OCI-LY1 (cell line): ENCODE measurements at regions not wholly inside any gene's neighbourhood (a gene's known extent, or its start where the extent isn't known, plus 50 kb on each side); places are given as distances from the start of the nearest gene placed in this dataset.

Source experiments
- H2AFZ ChIP-seq: fragments of 200-600 bp; sonication (generic), shearing (Covaris generic); 2 replicates; pipeline ENCODE4 v1.6.0; 2014; ENCODE audit warnings: antibody characterized with exemption, mild to moderate bottlenecking, low read length
- H3F3A ChIP-seq: fragments of 200-600 bp; sonication (generic), shearing (Covaris generic); 2 replicates; pipeline ENCODE4 v1.6.0; 2014; ENCODE audit warnings: mild to moderate bottlenecking, antibody characterized with exemption, low read length, moderate library complexity; ENCODE audit not compliant: insufficient read depth
- H3K27ac ChIP-seq: fragments of 200-600 bp; sonication (generic); 2 replicates; pipeline ENCODE4 v1.5.1; 2014; ENCODE audit warnings: low read length, mixed run types, mild to moderate bottlenecking, low read depth; ENCODE audit not compliant: poor library complexity, severe bottlenecking
- H3K27me3 ChIP-seq: fragments of 200-600 bp; sonication (generic); 2 replicates; pipeline ENCODE4 v1.6.0; 2014; ENCODE audit warnings: antibody characterized with exemption, mild to moderate bottlenecking, low read length, moderate library complexity; ENCODE audit not compliant: insufficient read depth
- H3K36me3 ChIP-seq: fragments of 200-600 bp; sonication (generic); 2 replicates; pipeline ENCODE4 v1.6.1; 2014; ENCODE audit warnings: mild to moderate bottlenecking, antibody characterized with exemption, low read length, moderate library complexity, mixed read lengths; ENCODE audit not compliant: insufficient read depth
- H3K4me1 ChIP-seq: fragments of 200-600 bp; sonication (generic); 2 replicates; pipeline ENCODE4 v1.5.1; 2014; ENCODE audit warnings: mild to moderate bottlenecking, low read length, moderate library complexity; ENCODE audit not compliant: insufficient read depth, severe bottlenecking
- H3K4me2 ChIP-seq: fragments of 200-600 bp; sonication (generic), shearing (Covaris generic); 2 replicates; pipeline ENCODE4 v1.6.1; 2014; ENCODE audit warnings: low read length
- H3K4me3 ChIP-seq: fragments of 200-600 bp; sonication (generic); 2 replicates; pipeline ENCODE4 v1.5.1; 2014; ENCODE audit warnings: low read length, low read depth, mild to moderate bottlenecking, mixed read lengths; ENCODE audit not compliant: poor library complexity, severe bottlenecking
- H3K79me2 ChIP-seq: fragments of 200-600 bp; shearing (Covaris generic); 2 replicates; pipeline ENCODE4 v1.6.1; 2016; ENCODE audit warnings: mixed run types, low read length, mixed read lengths; ENCODE audit not compliant: insufficient read depth
- H3K9ac ChIP-seq: fragments of 200-600 bp; sonication (generic), shearing (Covaris generic); 2 replicates; pipeline ENCODE4 v1.6.1; 2014; ENCODE audit warnings: mild to moderate bottlenecking, low read length, mixed read lengths
- H3K9me2 ChIP-seq: fragments of 200-600 bp; sonication (generic), shearing (Covaris generic); 2 replicates; pipeline ENCODE4 v1.6.1; 2014; ENCODE audit warnings: low read depth, mild to moderate bottlenecking, low read length, mixed read lengths
- H3K9me3 ChIP-seq: fragments of 200-600 bp; shearing (Covaris generic); 2 replicates; pipeline ENCODE4 v1.6.1; 2014; ENCODE audit warnings: low read length, mixed read lengths
- H4K20me1 ChIP-seq: fragments of 200-600 bp; sonication (generic), shearing (Covaris generic); 2 replicates; pipeline ENCODE4 v1.6.0; 2016; ENCODE audit warnings: mild to moderate bottlenecking, low read length; ENCODE audit not compliant: insufficient read depth
- EZH2 ChIP-seq: fragments of 200-600 bp; sonication (generic), shearing (Covaris generic); IDR thresholded peaks from 2 replicates; pipeline ENCODE4 v1.8.0; 2017; ENCODE audit warnings: borderline replicate concordance, mixed run types, mild to moderate bottlenecking, antibody characterized with exemption, low read length, moderate library complexity, mixed read lengths
- TF ChIP-seq, protein P1 (sequence below): fragments of 200-600 bp; sonication (generic), shearing (Covaris generic); IDR thresholded peaks from 2 replicates; pipeline ENCODE4 v1.5.1; 2017; ENCODE audit warnings: mild to moderate bottlenecking, antibody characterized with exemption, low read length, moderate library complexity, mixed read lengths

DNA sequence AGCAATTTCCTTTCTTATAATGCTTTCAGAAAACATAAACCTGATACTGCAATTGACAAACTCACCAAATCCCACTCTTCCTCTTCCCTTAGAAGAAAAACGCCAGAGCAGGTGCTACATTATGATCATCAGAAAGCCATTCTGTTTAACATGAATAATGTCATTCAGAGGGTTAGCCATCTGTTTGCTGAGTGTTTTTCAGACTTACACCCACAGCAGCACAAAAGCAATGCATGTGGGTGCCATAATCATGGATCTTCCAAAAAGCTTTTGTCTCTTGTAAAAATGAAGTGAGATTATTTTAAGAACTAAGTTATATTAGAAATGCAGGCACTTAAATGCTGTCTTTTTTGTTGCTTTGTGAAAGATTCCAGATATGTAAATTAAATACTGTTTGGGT lies 204.6 kb upstream of the TMPRSS15 start:
- H3K9me2 ChIP-seq, result no peaks in the 10 kb centered on the region
- no peaks in the 10 kb centered on the region for H4K20me1 ChIP-seq
- H3K4me3 ChIP-seq, result no peak overlapping the region
- H3K9ac ChIP-seq, result no peak overlapping the region
- H3K9me3 ChIP-seq, result no peaks in the 10 kb centered on the region
- H3F3A ChIP-seq, result no peaks in the 10 kb centered on the region; the same call in 1 of the 2 replicates
- no peak overlapping the region for H2AFZ ChIP-seq
- no peak overlapping the region for H3K4me2 ChIP-seq
- H3K36me3 ChIP-seq, result no peaks in the 10 kb centered on the region
- no peaks in the 10 kb centered on the region for H3K27me3 ChIP-seq
- H3K79me2 ChIP-seq, result no peaks in the 10 kb centered on the region
- TF ChIP-seq, protein P1, sequence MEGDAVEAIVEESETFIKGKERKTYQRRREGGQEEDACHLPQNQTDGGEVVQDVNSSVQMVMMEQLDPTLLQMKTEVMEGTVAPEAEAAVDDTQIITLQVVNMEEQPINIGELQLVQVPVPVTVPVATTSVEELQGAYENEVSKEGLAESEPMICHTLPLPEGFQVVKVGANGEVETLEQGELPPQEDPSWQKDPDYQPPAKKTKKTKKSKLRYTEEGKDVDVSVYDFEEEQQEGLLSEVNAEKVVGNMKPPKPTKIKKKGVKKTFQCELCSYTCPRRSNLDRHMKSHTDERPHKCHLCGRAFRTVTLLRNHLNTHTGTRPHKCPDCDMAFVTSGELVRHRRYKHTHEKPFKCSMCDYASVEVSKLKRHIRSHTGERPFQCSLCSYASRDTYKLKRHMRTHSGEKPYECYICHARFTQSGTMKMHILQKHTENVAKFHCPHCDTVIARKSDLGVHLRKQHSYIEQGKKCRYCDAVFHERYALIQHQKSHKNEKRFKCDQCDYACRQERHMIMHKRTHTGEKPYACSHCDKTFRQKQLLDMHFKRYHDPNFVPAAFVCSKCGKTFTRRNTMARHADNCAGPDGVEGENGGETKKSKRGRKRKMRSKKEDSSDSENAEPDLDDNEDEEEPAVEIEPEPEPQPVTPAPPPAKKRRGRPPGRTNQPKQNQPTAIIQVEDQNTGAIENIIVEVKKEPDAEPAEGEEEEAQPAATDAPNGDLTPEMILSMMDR, result no peak
- no peak for TF ChIP-seq EZH2
- no peaks in the 10 kb centered on the region for H3K4me1 ChIP-seq
- no peak overlapping the region for H3K27ac ChIP-seq

DNA sequence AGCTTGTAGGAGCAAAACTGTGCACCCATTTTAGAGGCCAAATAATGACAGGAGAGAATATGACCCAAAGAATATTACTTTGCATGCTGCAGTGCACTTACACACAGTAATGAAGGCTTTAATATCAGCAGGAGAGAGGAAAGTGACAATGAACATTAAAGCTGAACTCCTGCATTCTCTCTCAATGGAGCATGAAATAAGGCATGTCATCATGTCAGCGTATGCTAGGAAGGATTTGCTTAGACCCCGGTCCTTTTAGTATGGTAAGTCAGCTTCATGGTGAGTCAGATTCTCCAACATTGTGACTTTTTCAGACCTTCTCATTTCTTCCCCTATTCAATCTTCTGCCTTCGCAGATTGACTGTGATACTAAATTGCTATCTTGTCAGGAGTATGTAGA lies 210.7 kb upstream of the TMPRSS15 start:
- H3K4me3 ChIP-seq, result no peak overlapping the region
- TF ChIP-seq, protein P1, result no peak
- no peak for TF ChIP-seq EZH2
- no peak overlapping the region for H3K27ac ChIP-seq
- no peaks in the 10 kb centered on the region for H3K4me1 ChIP-seq
- H3K79me2 ChIP-seq, result no peaks in the 10 kb centered on the region
- no peaks in the 10 kb centered on the region for H3F3A ChIP-seq
- no peak overlapping the region for H2AFZ ChIP-seq
- H3K9ac ChIP-seq, result no peak overlapping the region
- no peaks in the 10 kb centered on the region for H3K27me3 ChIP-seq
- no peaks in the 10 kb centered on the region for H4K20me1 ChIP-seq
- no peak overlapping the region for H3K4me2 ChIP-seq
- H3K9me3 ChIP-seq, result no peaks in the 10 kb centered on the region
- no peaks in the 10 kb centered on the region for H3K36me3 ChIP-seq
- H3K9me2 ChIP-seq, result no peaks in the 10 kb centered on the region

DNA sequence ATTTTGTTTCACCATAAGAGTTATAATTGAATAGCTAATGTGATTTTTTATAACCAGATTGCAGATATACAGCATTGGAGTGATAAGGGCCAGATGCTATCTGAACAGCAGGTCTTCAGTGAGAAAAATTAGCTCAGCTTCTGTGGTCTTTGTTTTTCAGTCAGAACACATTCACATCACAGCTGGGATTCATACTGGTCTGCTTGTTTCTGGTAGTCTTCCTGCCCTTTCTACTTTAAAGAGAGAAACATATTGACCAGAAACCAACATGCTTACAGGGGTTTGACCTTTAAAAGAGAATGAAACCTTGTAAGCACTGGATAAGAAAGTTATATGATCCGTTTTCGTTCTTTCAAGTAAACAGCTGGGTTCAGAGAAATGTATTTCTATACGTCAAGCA lies 213.7 kb upstream of the TMPRSS15 start:
- no peaks in the 10 kb centered on the region for H3K79me2 ChIP-seq
- H3K27ac ChIP-seq, result no peak overlapping the region

More for the DNA sequence above, 213.7 kb upstream of the TMPRSS15 start:
- H3K4me1 ChIP-seq, result no peaks in the 10 kb centered on the region
- no peaks in the 10 kb centered on the region for H3K27me3 ChIP-seq
- H3K4me2 ChIP-seq, result no peak overlapping the region
- H3F3A ChIP-seq, result no peaks in the 10 kb centered on the region
- H3K9me2 ChIP-seq, result no peaks in the 10 kb centered on the region
- no peaks in the 10 kb centered on the region for H3K36me3 ChIP-seq
- no peak overlapping the region for H2AFZ ChIP-seq
- H3K4me3 ChIP-seq, result no peak overlapping the region
- no peaks in the 10 kb centered on the region for H3K9me3 ChIP-seq
- no peaks in the 10 kb centered on the region for H4K20me1 ChIP-seq
- H3K9ac ChIP-seq, result no peak overlapping the region
- no peak for TF ChIP-seq EZH2
- TF ChIP-seq, protein P1, result no peak
